HG03095 (cell line): ENCODE measurements at regions not wholly inside any gene's neighbourhood (a gene's known extent, or its start where the extent isn't known, plus 50 kb on each side); places are given as distances from the start of the nearest gene placed in this dataset.
A peak's percentile ranks its signal among the peaks of the same experiment; 100 is the strongest.
"Not testable (repeated sequence)": the region's sequence is repeated elsewhere in the genome, so short reads cannot be mapped to it uniquely, and the experiment has no call there.

ENCODE experiments used
- ATAC-seq: cut with Tn5 transposase; IDR thresholded peaks from one replicate; pipeline ENCODE4 v1.9.1; 2021; ENCODE audit warnings: moderate library complexity; ENCODE audit not compliant: unreplicated experiment

GRCh38 chr4:9604031-9604892 lies 160.0 kb downstream of the DEFB131A start:
- ATAC-seq = not testable (repeated sequence)

- ATAC-seq = not testable (repeated sequence)
These were observed 160.6 kb downstream of the DEFB131A start for GRCh38 chr4:9604893-9605190.

- ATAC-seq = no peak
These were observed 164.1 kb downstream of the DEFB131A start for GRCh38 chr4:9608300-9608699.

- not testable (repeated sequence) for ATAC-seq
These were observed 166.1 kb downstream of the DEFB131A start for GRCh38 chr4:9610321-9610720.

GRCh38 chr4:9611101-9611500 lies 166.9 kb downstream of the DEFB131A start:
- ATAC-seq = no peak

- not testable (repeated sequence) for ATAC-seq
These were observed 145.0 kb upstream of the DRD5 start for GRCh38 chr4:9636411-9636810.

GRCh38 chr4:9659678-9660077 lies 121.8 kb upstream of the DRD5 start:
- ATAC-seq = not testable (repeated sequence)

GRCh38 chr4:9660955-9661354 lies 120.5 kb upstream of the DRD5 start:
- not testable (repeated sequence) for ATAC-seq

- ATAC-seq = not testable (repeated sequence)
These were observed 110.7 kb upstream of the DRD5 start for GRCh38 chr4:9670725-9671124.

GRCh38 chr4:9677357-9677756 lies 104.1 kb upstream of the DRD5 start:
- not testable (repeated sequence) for ATAC-seq

- ATAC-seq = no peak
These were observed 101.5 kb upstream of the DRD5 start for GRCh38 chr4:9679704-9680478.

- ATAC-seq = not testable (repeated sequence)
These were observed 98.3 kb upstream of the DRD5 start for GRCh38 chr4:9683174-9683573.

GRCh38 chr4:9685016-9685415 lies 96.4 kb upstream of the DRD5 start:
- ATAC-seq = not testable (repeated sequence)

- ATAC-seq = no peak
These were observed 95.7 kb upstream of the DRD5 start for GRCh38 chr4:9685692-9686091.

- ATAC-seq = not testable (repeated sequence)
These were observed 90.7 kb upstream of the DRD5 start for GRCh38 chr4:9690636-9691237.

GRCh38 chr4:9691238-9692065 lies 90.0 kb upstream of the DRD5 start:
- peak; percentile 100 for ATAC-seq

GRCh38 chr4:9692791-9693491 lies 88.5 kb upstream of the DRD5 start:
- not testable (repeated sequence) for ATAC-seq

GRCh38 chr4:9694403-9694802 lies 87.0 kb upstream of the DRD5 start:
- not testable (repeated sequence) for ATAC-seq

- not testable (repeated sequence) for ATAC-seq
These were observed 85.4 kb upstream of the DRD5 start for GRCh38 chr4:9695994-9696393.

- not testable (repeated sequence) for ATAC-seq
These were observed 84.9 kb upstream of the DRD5 start for GRCh38 chr4:9696561-9696960.
